Nucleus accumbens (tissue), 56 donors: ENCODE measurements at regions not wholly inside any gene's neighbourhood (a gene's known extent, or its start where the extent isn't known, plus 50 kb on each side); places are given as distances from the start of the nearest gene placed in this dataset.

Source experiments
- DNase-seq, 56 donors: peaks; one replicate each; lab custom pipeline; 2025; lab: John Stamatoyannopoulos, UW

GRCh38 chr6:106918115-106918514 lies 56.4 kb downstream of the CD24 start:
- DNase-seq = no peak

- DNase-seq = no peak
These were observed 57.6 kb downstream of the CD24 start for GRCh38 chr6:106916891-106917290.

GRCh38 chr6:106913676-106914280 lies 60.8 kb downstream of the CD24 start:
- DNase-seq = no peak

GRCh38 chr6:106913111-106913510 lies 61.4 kb downstream of the CD24 start:
- no peak for DNase-seq

GRCh38 chr6:106912091-106912490 lies 62.4 kb downstream of the CD24 start:
- DNase-seq = no peak

- DNase-seq = no peak
These were observed 63.3 kb downstream of the CD24 start for GRCh38 chr6:106910999-106911949.

- DNase-seq = no peak
These were observed 66.1 kb downstream of the CD24 start for GRCh38 chr6:106908386-106908840.

GRCh38 chr6:106907754-106908153 lies 66.8 kb downstream of the CD24 start:
- DNase-seq = no peak

- DNase-seq = no peak
These were observed 68.3 kb downstream of the CD24 start for GRCh38 chr6:106906232-106906631.

GRCh38 chr6:106903299-106903698 lies 71.2 kb downstream of the CD24 start:
- DNase-seq = no peak

GRCh38 chr6:106901062-106901461 lies 73.5 kb downstream of the CD24 start:
- DNase-seq = no peak

- no peak for DNase-seq
These were observed 74.8 kb downstream of the CD24 start for GRCh38 chr6:106899697-106900096.

- no peak for DNase-seq
These were observed 76.9 kb downstream of the CD24 start for GRCh38 chr6:106897580-106897979.

- no peak for DNase-seq
These were observed 78.9 kb downstream of the CD24 start for GRCh38 chr6:106895703-106896040.

- DNase-seq = peak in 12 of 56 donors; percentile 5 to 62 (median 25)
These were observed 79.4 kb downstream of the CD24 start for GRCh38 chr6:106894978-106895702.

GRCh38 chr6:106892186-106892585 lies 82.3 kb downstream of the CD24 start:
- no peak for DNase-seq

- no peak for DNase-seq
These were observed 84.1 kb downstream of the CD24 start for GRCh38 chr6:106890447-106890846.

GRCh38 chr6:106889692-106890091 lies 84.8 kb downstream of the CD24 start:
- DNase-seq = no peak

GRCh38 chr6:106886922-106887797 lies 87.4 kb downstream of the CD24 start:
- DNase-seq = no peak
